Spleen (tissue), 11 donors: ENCODE measurements at regions not wholly inside any gene's neighbourhood (a gene's known extent, or its start where the extent isn't known, plus 50 kb on each side); places are given as distances from the start of the nearest gene placed in this dataset.

Experiments
- DNase-seq: peaks from one replicate; pipeline ENCODE4 v3.0.0-alpha.2; 2020
- H3K27ac ChIP-seq, 8 donors: fragments of 200-600 bp; sonication (generic) in 7 of 8; 1 replicate in 4 of 8; 2 replicates in 4 of 8; pipeline versions ENCODE4 v1.5.0 to v1.8.0; 2016 to 2021; ENCODE audit warnings: inconsistent platforms in 4 of 8, mild to moderate bottlenecking in 4 of 8, moderate library complexity in 1 of 8
- H3K27me3 ChIP-seq, 7 donors: fragments of 200-600 bp; sonication (generic) in 6 of 7; replicated peaks in 1 of 7; 1 replicate in 4 of 7; 2 replicates in 3 of 7; pipeline versions ENCODE4 v1.5.0 to v1.8.0; 2016 to 2021; ENCODE audit warnings: inconsistent platforms in 3 of 7, mild to moderate bottlenecking in 1 of 7
- H3K36me3 ChIP-seq, 6 donors: fragments of 200-600 bp; sonication (generic) in 5 of 6; 1 replicate in 4 of 6; 2 replicates in 2 of 6; pipeline versions ENCODE4 v1.5.0 to v1.8.0; 2016 to 2021; ENCODE audit warnings: inconsistent platforms in 2 of 6
- H3K4me1 ChIP-seq, 6 donors: fragments of 200-600 bp; sonication (generic) in 5 of 6; 1 replicate in 3 of 6; 2 replicates in 3 of 6; pipeline versions ENCODE4 v1.5.0 to v1.8.0; 2016 to 2021; ENCODE audit warnings: inconsistent platforms in 3 of 6
- H3K4me3 ChIP-seq, 8 donors: fragments of 200-600 bp; sonication (generic) in 7 of 8; 1 replicate in 4 of 8; 2 replicates in 4 of 8; pipeline versions ENCODE4 v1.5.0 to v1.8.0; 2016 to 2021; ENCODE audit warnings: inconsistent platforms in 4 of 8, mild to moderate bottlenecking in 4 of 8, moderate library complexity in 2 of 8
- H3K9me3 ChIP-seq, 8 donors: fragments of 200-600 bp; sonication (generic) in 7 of 8; 1 replicate in 4 of 8; 2 replicates in 4 of 8; pipeline versions ENCODE4 v1.5.0 to v1.8.0; 2016 to 2021; ENCODE audit warnings: inconsistent platforms in 4 of 8
- CTCF ChIP-seq, 11 experiments: fragments of 200-600 bp in 7 of 11; fragments of 450-650 bp in 4 of 11; sonication (generic) in 4 of 11; IDR thresholded peaks in 8 of 11; conservative IDR thresholded peaks in 3 of 11; 1 replicate in 7 of 11; 2 replicates in 4 of 11; pipeline versions ENCODE4 v1.4.0 to v1.8.0; 2016 to 2021; ENCODE audit warnings: antibody characterized with exemption in 11 of 11, inconsistent platforms in 4 of 11, mild to moderate bottlenecking in 1 of 11
- POLR2A ChIP-seq, 3 donors: fragments of 450-650 bp; IDR thresholded peaks; one replicate each; pipeline ENCODE4 v1.5.1; 2017; ENCODE audit warnings: antibody characterized with exemption in 3 of 3, mild to moderate bottlenecking in 1 of 3
- POLR2AphosphoS5 ChIP-seq, 3 donors: sonication (generic); formaldehyde crosslinking; IDR thresholded peaks; one replicate each; pipeline ENCODE4 v1.5.1; 2017; ENCODE audit warnings: antibody characterized with exemption in 3 of 3
- WGBS, 5 donors: extraction: QIAGEN DNeasy Blood & Tissue Kit in 3 of 5; methylation state at CpG; one replicate each; pipeline versions ENCODE4 v1.1.5 to v1.1.7; 2013 to 2018; 5-methylcytosine and 5-hydroxymethylcytosine counted together
- intact Hi-C: fragments of 100-400 bp; cut with DNase I; formaldehyde crosslinking; loops from one replicate; pipeline ENCODE4 v1.15.0; 2023; ENCODE audit warnings: low total_unique reads
- donor health status: healthy with polysubstance abuse.
- donor health status: DM: no; HTN: no; CAD: no; lungs with moderate emphysema.
- donor health status: DM: no; HTN: no; CAD: no.
- donor health status: Bipolar disorder and iron deficiency.
- donor health status: healthy.
- donor health status: DM: no; HTN: no; CAD: no.
- donor health status: DM: yes; HTN: yes; CAD: no.

GRCh38 chr14:101379842-101380241, 181.5 kb upstream of the DIO3 start:
- Histone ChIP-seq H3K4me3 (no peak overlapping the region), H3K4me1 (no peaks in the 10 kb centered on the region), H3K36me3 (no peaks in the 10 kb centered on the region), H3K27me3 (no peaks in the 10 kb centered on the region), H3K9me3 (peaks cover 0 to 48% (median 35%) of the 10 kb centered on the region in 8 donors), H3K27ac (no peak overlapping the region)
- no peak for TF ChIP-seq CTCF (IDR thresholded peaks at IDR 0.05 in 8 of 11, conservative IDR thresholded peaks at IDR 0.05 in 3 of 11)
- no peak for TF ChIP-seq POLR2A (IDR thresholded peaks at IDR 0.05)
- no peak for TF ChIP-seq POLR2AphosphoS5 (IDR thresholded peaks at IDR 0.05)
- intact Hi-C loops: no loop called here
- 30 to 86% (median 65%) methylated on average over 2 of the region's 2 CpGs for WGBS, 5 donors
- DNase-seq: no peak

- no peak for DNase-seq
- no peak overlapping the region for H3K4me3 ChIP-seq
- H3K4me1 ChIP-seq: no peaks in the 10 kb centered on the region
- peaks cover 0 to 54% (median 38%) of the 10 kb centered on the region in 8 donors for H3K9me3 ChIP-seq
- no peak for TF ChIP-seq POLR2A (IDR thresholded peaks at IDR 0.05)
- TF ChIP-seq POLR2AphosphoS5 (IDR thresholded peaks at IDR 0.05): no peak
- TF ChIP-seq CTCF (IDR thresholded peaks at IDR 0.05 in 8 of 11, conservative IDR thresholded peaks at IDR 0.05 in 3 of 11): no peak
- H3K36me3 ChIP-seq: no peaks in the 10 kb centered on the region
- no peak overlapping the region for H3K27ac ChIP-seq
- WGBS, 5 donors: 68 to 81% (median 78%) methylated on average over 3 of the region's 3 CpGs
- H3K27me3 ChIP-seq: no peaks in the 10 kb centered on the region
- intact Hi-C loops: no loop called here
Observed at GRCh38 chr14:101380512-101380911, 180.8 kb upstream of the DIO3 start.

GRCh38 chr14:101380940-101381339, 180.4 kb upstream of the DIO3 start:
- no peak overlapping the region for H3K27ac ChIP-seq
- intact Hi-C loops: no loop called here
- peaks cover 0 to 54% (median 39%) of the 10 kb centered on the region in 8 donors for H3K9me3 ChIP-seq
- no peaks in the 10 kb centered on the region for H3K27me3 ChIP-seq
- no peaks in the 10 kb centered on the region for H3K4me1 ChIP-seq
- no peaks in the 10 kb centered on the region for H3K36me3 ChIP-seq
- DNase-seq: no peak
- no peak overlapping the region for H3K4me3 ChIP-seq
- TF ChIP-seq CTCF (IDR thresholded peaks at IDR 0.05 in 8 of 11, conservative IDR thresholded peaks at IDR 0.05 in 3 of 11) (no peak), POLR2A (IDR thresholded peaks at IDR 0.05) (no peak), POLR2AphosphoS5 (IDR thresholded peaks at IDR 0.05) (no peak)

- no peak overlapping the region for H3K27ac ChIP-seq
- WGBS, 5 donors: 85 to 96% (median 91%) methylated on average over 2 of the region's 2 CpGs
- H3K4me1 ChIP-seq: no peaks in the 10 kb centered on the region
- DNase-seq: no peak
- no peak overlapping the region for H3K4me3 ChIP-seq
- peaks cover 0 to 61% (median 40%) of the 10 kb centered on the region in 8 donors for H3K9me3 ChIP-seq
- intact Hi-C loops: no loop called here
- no peaks in the 10 kb centered on the region for H3K27me3 ChIP-seq
- TF ChIP-seq CTCF (IDR thresholded peaks at IDR 0.05 in 8 of 11, conservative IDR thresholded peaks at IDR 0.05 in 3 of 11): no peak
- TF ChIP-seq POLR2AphosphoS5 (IDR thresholded peaks at IDR 0.05): no peak
- TF ChIP-seq POLR2A (IDR thresholded peaks at IDR 0.05): no peak
- no peaks in the 10 kb centered on the region for H3K36me3 ChIP-seq
Observed at GRCh38 chr14:101383737-101384338, 177.5 kb upstream of the DIO3 start.
